AG09309 (cell line): ENCODE measurements at regions not wholly inside any gene's neighbourhood (a gene's known extent, or its start where the extent isn't known, plus 50 kb on each side); places are given as distances from the start of the nearest gene placed in this dataset.

Source experiments
- DNase-seq: peaks from one replicate; pipeline ENCODE4 v3.0.0-alpha.2; 2010; ENCODE audit warnings: low read depth
- H3K4me3 ChIP-seq: 2 replicates; pipeline ENCODE4 v1.5.1; 2011; ENCODE audit warnings: mild to moderate bottlenecking, low read depth, low read length, moderate library complexity; ENCODE audit not compliant: control insufficient read depth
- TF ChIP-seq, protein P1 (sequence below): IDR thresholded peaks from 2 replicates; pipeline ENCODE4 v1.5.1; 2011; ENCODE audit warnings: mild to moderate bottlenecking, low read depth, low read length, inconsistent platforms; ENCODE audit not compliant: insufficient read depth, control insufficient read depth; ENCODE audit errors: missing control alignments

- TF ChIP-seq, protein P1, sequence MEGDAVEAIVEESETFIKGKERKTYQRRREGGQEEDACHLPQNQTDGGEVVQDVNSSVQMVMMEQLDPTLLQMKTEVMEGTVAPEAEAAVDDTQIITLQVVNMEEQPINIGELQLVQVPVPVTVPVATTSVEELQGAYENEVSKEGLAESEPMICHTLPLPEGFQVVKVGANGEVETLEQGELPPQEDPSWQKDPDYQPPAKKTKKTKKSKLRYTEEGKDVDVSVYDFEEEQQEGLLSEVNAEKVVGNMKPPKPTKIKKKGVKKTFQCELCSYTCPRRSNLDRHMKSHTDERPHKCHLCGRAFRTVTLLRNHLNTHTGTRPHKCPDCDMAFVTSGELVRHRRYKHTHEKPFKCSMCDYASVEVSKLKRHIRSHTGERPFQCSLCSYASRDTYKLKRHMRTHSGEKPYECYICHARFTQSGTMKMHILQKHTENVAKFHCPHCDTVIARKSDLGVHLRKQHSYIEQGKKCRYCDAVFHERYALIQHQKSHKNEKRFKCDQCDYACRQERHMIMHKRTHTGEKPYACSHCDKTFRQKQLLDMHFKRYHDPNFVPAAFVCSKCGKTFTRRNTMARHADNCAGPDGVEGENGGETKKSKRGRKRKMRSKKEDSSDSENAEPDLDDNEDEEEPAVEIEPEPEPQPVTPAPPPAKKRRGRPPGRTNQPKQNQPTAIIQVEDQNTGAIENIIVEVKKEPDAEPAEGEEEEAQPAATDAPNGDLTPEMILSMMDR: no peak
- DNase-seq: no peak
- H3K4me3 ChIP-seq: no peak overlapping the region
Measured at GRCh38 chr16:62872339-62872738, 836.1 kb upstream of the CDH8 start.

GRCh38 chr16:62870554-62870953 is 834.3 kb upstream of the CDH8 start:
- TF ChIP-seq, protein P1: no peak
- no peak overlapping the region for H3K4me3 ChIP-seq
- DNase-seq: no peak

- no peak overlapping the region for H3K4me3 ChIP-seq
- TF ChIP-seq, protein P1: no peak
Measured at GRCh38 chr16:62869837-62870236, 833.6 kb upstream of the CDH8 start.

DNA sequence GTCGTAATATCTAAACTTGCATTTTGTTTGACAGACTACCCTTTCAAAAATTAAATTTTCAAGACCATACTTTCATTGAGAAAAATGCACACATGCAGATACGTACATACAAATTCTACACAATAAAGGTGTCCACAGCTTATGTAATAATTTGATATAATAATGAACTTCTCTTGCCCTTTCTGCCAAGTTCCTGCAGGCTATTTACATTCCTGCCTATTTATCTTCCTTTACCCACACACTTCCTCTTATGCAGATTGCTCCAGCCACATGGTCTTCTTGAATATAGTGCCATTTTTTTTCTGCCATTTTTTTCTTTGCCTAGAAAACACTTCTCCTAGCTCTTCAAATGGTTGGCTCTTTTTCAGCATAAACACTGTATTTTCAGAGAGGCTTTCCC is 826.9 kb upstream of the CDH8 start:
- TF ChIP-seq, protein P1: no peak
- H3K4me3 ChIP-seq: no peak overlapping the region
- no peak for DNase-seq

More at GRCh38 chr16:62869837-62870236, 833.6 kb upstream of the CDH8 start:
- DNase-seq: no peak

- DNase-seq: no peak
- no peak overlapping the region for H3K4me3 ChIP-seq
- TF ChIP-seq, protein P1: no peak
Measured at GRCh38 chr16:62853887-62854286, 817.6 kb upstream of the CDH8 start.

GRCh38 chr16:62846399-62847057 is 810.3 kb upstream of the CDH8 start:
- no peak overlapping the region for H3K4me3 ChIP-seq

DNA sequence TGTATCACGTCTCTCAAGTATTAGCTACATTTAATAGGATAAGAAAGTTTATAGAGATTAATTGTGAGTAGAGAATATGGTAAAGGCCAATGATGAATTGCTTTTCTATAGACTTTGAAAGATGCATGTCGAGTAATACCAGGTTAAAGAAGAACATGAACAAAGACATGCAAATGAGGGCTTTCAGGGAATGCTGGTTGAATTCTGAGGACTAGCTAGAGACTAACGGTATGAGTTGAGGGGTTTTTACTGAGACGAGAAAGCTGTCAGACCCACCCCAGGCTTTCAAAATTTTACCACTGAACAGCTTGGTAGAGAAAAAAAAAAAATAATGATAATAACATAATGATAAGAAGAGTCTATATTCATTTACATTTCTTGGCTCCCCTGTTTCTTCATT is 796.0 kb upstream of the CDH8 start:
- TF ChIP-seq, protein P1: no peak
- DNase-seq: no peak
- no peak overlapping the region for H3K4me3 ChIP-seq

More at GRCh38 chr16:62846399-62847057, 810.3 kb upstream of the CDH8 start:
- TF ChIP-seq, protein P1: no peak
- no peak for DNase-seq
